HG03354 (cell line): ENCODE measurements at regions not wholly inside any gene's neighbourhood (a gene's known extent, or its start where the extent isn't known, plus 50 kb on each side); places are given as distances from the start of the nearest gene placed in this dataset.

Experiments
- ATAC-seq: cut with Tn5 transposase; IDR thresholded peaks from one replicate; pipeline ENCODE4 v1.9.1; 2021; ENCODE audit warnings: mild to moderate bottlenecking; ENCODE audit not compliant: unreplicated experiment, poor library complexity, severe bottlenecking

DNA sequence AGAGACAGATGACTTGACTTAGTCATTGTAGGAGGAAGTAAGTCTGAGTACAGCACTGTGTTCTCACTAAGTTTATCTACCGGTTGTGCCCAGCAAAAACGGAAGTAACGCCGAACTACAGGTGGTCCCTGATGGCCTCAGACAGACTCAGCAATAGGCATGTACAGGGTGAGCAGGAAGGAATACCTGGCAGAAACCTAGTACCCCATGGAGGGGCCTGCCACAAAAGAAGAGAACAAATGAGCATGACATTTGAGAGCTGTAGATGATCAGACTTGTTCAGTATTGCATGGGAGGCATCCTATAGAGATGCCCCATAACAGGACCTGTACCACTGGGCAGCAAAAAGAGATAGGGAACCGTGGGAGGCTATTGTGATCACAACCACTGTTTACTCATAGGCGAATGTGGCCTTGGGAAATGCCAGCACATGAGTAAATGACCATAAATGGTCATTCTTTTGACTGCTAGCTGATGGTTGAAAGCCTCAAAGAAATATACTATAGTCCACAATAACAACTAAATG, 106.4 kb upstream of the TAB2 start:
- ATAC-seq, result peak; percentile 77

DNA sequence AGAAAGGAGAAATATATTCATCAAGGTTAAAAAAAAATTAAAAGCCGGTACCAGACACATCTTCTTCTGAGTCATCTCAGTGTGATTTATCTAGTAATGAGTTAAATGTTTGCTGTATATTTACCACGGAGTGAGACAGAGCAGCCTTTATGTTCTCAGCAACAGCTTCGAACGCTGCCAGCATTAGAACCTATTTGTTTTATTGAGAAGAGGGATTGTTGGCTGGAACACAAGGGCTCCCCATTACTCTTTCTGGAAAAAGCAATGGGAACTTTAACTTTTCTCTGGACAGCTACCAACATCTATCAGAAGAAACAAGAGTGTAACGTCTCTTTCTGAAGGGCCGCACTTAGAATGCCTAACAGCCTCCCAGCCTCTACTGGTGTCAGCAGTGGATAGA, 105.3 kb upstream of the TAB2 start:
- ATAC-seq, result no peak

DNA sequence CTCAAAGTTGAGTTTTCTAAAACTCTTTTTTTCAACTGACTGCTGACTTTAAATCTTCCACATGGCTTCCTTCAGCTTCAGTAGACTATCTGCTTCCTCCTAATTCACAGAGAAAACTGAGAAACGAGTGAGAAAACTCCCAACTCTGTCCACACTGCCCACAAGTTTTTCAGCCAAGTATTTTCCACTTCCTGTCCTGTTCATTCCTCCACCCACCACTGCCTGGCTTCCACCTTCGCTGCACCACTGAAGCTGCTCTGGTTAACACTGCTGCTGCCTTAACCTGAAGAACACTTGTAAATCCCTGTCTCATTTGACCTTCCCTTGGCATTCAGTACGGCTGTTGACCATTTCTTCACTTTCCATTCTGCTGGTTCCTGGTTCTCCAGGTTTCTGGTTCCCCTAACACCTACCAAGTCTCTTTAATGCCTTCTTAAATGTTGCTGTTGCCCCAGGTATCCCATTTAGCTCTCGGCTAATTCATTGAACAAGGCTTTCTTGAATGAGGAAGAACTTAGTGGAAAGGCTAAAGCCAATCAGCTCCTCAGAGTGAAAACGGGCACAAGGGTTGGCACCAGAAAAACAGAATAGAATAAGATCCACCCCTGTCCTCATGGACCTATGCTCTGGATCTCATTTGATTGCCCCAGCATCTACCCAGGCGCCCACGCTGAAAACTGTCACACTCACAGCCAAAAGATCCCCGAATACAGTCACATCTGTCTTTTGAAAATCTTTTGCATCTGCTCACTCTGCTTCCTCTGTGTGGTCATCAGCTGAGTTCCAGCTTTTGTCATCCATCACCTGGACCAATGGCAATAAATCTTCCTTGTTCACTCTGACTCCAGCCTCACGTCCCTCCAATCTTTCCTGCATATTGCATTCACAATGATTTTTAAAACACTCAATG, 104.4 kb upstream of the TAB2 start:
- ATAC-seq, result peak; percentile 22

DNA sequence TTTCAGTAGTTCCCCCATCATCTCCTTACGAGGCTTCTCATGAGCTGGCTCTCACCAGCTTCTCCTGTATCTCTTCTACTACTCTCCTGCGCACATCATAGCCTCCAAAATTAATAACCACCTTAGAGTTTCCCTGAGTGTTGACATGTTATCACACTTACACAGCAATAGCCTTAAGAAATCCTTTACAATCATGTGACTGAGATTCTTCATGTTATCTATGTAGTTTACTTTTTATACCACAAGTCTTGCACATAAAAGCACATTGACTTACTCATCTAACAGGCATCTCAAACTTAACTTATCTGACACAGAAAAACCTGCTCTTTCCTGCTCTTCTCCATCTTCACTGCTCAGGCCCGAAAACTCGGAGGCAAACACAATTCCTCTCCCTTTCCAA, 103.7 kb upstream of the TAB2 start:
- no peak for ATAC-seq

DNA sequence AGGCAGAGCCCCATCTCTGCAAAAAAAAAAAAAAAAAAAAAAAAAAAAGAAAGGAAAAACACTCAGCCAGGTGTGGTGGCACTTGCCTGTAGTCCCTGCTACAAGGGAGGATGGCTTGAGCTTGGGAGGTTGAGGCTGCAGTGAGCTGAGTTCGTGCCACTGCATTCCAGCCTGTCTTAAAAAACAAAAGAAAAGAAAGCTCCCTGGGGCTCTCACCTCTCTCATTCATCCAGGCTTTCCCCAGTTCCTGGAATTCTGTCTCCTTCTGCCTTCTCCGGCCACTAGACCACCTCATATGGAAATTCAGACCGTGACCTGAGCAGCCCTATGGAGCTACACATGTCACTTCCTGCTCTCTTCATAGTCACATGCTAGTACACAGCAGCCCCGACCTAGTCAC, 101.1 kb upstream of the TAB2 start:
- no peak for ATAC-seq

DNA sequence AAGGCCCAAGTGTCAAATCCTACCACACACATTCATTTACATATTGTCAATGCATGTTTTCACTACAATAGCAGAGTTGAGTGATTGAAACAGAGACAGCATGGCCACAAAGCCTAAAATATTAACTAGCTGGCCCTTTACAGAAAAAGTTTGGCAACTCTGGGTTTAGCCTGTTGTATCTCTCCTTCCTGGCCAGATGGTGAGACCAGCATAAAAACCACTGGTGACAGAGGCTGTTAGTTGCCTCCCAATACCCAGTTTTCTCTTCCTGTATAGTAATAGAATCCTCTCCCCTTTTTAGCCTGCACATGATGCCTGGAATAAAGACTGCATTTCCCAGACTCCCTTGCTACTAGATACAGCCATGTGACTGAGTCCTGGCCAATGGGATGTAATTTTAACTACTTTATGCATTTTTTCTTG, 100.0 kb upstream of the TAB2 start:
- peak; percentile 83 for ATAC-seq

DNA sequence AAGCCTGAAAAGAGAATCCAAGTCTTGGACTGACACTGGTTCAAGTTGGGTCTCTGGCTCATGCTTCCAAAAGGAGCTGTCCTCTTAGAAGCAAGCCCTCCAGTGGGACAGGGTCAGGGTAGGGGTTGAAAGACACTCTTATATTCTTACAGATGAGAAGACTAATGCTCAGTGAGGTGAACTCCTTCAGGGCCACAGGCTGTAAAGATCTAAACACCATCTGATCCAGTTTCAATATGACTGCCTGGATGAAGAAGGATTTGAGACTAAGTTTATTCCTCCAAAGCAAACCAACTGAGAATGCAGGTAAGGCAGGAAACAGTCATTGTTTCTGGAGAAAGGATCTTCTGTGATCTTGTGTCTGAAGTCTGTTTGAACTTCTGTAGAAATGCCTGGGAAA, 99.0 kb upstream of the TAB2 start:
- ATAC-seq, result no peak

DNA sequence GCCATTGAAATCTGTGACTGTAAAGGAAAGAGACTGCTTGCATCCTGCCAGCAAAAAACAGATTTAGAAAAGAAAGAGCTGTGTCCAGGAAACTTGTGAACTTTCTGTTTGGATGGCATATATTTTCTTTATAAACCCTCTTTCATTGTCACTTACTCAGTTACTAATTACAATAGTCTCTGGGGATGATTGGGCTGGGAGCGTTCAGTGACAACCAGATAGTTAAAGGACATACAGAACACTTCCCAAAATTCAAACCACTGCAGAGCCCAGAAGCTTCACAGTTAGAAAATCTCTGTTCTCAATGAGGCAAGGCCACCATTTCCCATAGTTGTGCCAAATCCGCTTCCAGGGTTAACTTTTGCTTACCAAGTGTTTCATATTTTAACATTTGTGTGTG, 98.6 kb upstream of the TAB2 start:
- no peak for ATAC-seq

DNA sequence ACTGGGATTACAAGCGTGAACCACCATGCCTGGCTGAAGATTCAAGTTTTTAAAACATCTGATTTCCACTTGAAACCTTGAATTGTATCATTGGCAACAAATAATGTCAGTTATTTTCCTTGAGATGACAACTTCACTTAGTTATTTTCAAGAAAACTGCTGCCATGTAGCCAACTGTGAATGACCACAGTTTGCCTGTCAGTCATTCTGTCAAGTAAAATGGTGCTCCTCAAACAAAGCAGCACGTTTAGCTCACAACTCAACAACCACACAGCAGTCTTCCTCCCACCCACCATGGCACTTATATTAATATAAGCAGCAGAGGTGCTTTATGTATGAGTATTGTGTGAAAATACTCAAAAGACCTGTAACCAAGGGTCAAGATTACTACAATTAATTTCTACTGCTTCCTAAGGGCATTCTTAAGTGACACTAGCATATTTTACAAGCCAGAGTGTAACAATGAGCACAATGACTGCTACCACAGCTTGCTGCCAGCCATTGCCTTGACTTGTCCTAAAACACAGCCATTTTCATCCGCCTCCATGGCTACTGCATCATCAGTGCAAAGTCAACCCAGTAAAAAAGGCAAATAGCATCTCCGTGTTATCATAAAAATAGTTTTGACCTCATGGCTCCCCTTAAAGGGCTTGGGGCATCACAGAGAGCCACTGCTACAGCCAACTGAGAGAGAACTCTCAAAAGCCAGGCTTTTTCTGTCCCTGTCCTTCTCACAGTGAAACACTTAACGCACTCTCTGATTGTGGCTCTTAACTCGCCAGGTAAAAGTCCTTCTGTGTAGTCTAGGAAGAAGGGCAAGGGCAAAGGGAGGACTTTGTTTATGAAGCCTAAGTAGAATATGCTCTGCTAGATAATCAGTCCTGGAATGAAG, 96.4 kb upstream of the TAB2 start:
- ATAC-seq, result no peak

DNA sequence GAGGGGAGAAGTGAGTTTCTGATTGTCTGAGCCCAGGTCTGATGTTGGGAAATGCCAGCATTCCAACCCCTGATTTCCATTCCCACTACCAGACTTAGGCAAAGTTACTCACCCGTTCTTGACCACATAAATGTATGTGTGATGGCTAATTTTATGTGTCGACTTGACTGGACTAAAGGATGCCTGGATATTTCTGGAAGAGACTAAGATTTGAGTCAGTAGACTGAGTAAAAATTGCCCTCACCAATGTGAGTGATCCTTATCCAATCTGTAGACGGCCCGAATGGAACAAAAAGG, 95.8 kb upstream of the TAB2 start:
- ATAC-seq, result no peak

DNA sequence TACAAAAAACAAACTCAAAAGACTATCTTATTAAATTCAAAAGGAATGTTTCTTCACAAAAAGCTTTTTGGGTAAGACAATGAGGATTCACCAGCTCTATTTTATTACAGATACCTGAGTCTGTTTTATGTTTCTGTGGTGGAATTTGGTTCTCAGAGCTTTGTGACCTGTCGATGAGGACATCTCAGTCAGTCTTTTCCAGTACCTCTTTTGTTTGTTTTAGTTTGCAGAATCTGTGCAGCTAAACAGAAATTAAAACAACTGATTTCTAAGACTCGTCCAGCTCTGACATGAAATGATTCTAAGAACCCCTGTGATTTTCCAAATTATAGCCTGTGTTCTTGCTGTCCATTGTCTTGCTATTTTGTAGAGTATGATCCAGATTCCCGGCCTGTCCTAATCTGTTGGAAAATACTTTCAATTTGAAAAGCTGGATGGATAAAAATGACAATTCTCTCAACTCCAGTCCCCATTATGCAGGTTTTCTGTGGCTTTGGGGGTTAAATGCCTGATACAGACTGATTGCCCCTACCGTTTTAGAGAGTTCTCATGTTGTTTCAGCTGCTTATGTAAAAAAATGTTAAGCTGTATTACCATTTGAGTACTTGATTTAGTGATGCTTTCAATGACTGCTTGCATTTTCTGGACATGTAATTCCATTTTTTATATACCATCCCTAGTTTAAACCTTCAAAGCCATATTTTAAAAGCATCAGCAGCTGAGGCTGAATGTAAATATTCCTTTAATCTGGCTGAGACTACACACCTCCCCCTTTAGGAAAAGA, 94.2 kb upstream of the TAB2 start:
- no peak for ATAC-seq

DNA sequence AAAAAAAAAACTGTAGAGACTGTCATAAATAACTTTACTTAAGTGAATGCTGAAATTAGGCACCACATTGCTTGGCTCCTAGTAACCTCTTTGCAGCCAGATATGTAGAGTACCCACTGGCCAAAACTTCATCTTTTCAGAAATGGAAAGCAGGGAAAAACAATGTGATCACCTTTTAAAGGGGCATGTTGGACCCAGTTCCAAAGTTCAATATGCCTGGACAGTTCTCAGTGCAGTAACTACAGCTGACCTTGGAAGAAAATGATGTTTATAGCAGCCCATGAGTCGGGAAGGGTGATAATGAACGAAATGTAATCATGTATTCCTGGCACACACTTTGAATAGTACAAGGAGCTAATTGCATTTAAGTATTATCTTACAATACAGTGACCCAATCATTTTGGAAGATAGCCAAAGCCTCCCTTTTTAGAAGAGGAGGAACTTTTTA, 93.6 kb upstream of the TAB2 start:
- no peak for ATAC-seq

DNA sequence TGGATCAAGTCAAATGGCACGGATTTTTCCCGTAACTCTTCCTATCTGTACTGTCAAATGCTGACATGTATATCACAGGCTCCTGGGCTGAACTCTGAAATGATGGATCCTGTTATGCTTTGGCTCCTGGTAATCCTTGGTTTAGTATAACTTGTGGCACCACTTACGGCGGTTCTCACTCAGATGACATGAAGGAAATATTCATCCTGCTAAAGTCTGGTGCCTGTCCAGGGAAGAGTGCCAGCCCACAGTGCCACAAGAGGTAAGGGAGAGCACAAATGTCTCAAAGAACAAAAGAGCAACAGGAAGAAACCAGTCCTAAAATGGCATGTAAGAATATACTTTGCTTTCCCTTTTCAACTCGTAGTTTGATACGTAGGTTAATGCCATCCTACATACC, 93.1 kb upstream of the TAB2 start:
- no peak for ATAC-seq

DNA sequence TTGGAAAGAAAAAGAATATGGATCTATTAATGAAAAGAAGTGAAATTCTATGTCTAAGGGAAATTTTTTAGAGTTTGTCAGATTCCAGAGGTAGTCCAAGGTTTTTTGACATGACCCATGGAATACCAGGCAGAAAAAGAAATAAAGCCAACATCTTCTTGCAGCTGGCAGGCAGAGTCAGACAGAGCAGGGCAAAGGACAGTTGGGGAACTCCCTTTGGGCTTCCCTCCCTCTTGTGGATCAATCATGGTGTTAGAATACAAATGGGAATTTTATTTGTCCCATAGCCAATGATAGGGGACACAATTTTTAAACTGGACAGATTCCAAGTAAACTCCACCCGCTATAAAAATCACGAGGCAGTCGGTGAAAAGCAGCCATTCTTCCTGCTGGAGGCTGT, 92.1 kb upstream of the TAB2 start:
- no peak for ATAC-seq

DNA sequence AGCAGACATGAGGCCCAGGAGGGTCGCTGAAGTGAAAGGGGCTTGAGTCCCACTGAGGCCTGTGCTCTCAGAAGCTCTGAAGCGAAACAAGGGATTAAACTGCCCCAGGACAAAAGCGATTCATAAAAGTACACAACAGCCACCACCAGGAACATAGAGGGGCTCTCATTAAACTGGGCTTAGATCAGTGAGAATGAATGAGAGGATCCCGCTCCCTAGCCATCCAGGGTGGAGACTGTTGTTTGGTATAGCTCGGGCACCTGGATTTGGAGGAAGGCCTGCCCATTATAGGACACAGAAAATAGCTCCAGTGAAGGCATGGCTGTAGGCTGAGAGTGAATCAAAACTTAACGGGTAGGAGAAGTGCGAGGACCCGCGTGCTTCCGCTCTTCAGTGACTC, 91.6 kb upstream of the TAB2 start:
- ATAC-seq, result no peak

DNA sequence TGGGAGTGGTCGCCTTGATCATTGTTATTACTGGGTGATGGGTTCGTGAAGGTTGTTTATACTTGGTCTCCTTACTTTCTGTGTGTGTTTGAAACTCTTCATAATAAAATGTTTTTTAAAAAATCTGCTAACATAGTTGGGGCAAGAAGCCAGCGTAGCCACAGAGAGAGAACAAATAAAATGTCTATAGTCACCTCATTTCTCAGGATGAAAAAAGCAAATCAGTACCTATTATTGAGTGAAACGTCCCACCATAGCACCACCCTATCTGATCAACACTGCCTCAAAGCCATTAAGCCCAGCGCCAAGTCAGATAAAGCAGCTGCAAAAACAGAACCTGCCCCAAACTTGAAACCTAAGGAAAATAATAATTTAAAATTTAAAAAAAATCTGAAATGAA, 89.7 kb upstream of the TAB2 start:
- no peak for ATAC-seq

DNA sequence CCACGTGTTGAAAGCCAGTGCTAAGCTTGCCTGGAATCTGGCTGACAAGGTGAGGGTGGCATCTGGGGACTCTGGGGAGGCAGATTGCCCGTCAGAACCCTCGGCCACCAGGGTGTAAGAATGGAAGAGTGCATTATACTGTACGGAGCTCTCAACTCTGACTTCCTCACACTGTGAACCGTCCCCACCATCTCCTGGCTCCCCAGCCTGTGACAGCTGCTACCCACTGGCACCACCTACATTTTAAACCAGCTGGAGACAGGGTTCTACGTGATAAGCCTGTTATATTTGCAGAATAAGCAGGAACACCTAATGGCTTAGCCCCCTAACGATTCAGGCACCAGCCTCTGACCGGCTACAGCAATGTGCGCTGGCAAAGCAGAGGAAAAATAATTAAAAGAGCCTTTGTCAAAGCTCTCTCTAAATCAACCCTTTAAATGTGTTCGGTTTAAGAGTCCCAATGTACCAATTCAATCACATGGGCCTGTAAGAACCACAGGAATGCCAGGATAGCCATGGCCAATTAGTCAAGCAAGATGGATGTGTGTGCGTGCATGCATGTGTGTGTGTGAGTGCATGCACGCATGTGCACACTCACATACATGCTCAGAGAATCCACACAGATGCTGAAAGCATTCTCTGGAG, 89.1 kb upstream of the TAB2 start:
- ATAC-seq, result no peak

DNA sequence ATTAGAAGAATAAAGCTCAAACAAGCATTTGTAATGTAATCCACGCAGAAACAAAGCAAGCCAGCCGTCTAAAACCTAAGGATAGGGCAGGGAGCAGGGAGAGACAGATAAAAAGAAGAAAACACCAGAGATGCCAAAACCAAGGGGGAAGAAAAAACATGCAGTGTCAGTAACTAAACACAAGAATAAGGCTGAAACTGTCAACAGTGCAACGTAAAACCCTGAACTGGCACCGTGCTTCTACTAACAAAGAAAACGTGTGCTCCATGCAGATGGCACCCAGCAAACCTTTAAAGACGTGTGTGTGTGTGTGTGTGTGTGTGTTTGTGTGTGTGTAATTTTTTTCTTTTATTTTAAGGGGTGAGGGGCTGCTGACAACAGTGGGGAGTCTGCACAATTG, 88.4 kb upstream of the TAB2 start:
- ATAC-seq, result no peak

DNA sequence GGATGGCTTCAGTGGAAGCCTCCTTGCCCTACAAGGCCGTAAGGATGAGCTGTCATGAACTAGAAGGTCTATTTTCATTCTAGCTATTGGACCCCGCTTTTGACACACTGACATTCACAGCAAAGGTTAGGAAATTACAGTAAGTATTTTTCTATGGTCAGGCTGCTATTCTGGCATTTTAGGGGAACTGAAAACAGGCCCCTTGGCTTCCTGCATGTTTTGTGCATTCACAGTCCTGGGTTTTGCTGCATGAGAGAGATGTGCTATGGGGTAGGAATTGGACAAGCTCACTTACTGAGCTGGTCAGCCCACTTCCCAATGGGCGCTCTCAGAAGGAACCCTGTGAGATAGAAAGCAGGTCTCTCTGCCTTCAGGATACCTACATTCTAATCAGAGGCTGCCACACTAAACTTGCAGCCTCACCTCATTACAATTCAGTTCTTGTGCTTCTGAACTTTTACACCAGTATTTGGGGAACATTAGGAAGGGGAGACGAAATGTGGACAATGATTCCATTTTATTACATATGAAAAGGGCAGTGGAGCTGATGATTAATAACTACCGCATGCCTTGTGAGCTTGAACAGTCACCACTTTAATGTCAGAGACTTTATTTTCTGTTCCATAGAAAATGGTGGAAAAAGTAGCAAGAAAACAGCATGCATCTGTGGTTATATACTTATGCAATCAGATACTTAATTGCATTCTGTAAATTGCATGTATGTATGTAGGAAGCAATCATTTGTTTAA, 86.6 kb upstream of the TAB2 start:
- no peak for ATAC-seq
